AG08396 (cell line): ENCODE measurements at regions not wholly inside any gene's neighbourhood (a gene's known extent, or its start where the extent isn't known, plus 50 kb on each side); places are given as distances from the start of the nearest gene placed in this dataset.
"Not testable (repeated sequence)": the region's sequence is repeated elsewhere in the genome, so short reads cannot be mapped to it uniquely, and the experiment has no call there.

Experiments used
- DNase-seq: peaks from one replicate; pipeline ENCODE4 v3.0.0; 2012; ENCODE audit warnings: low spot score, mixed read lengths

GRCh38 chr9:82726424-82727276, 336.3 kb downstream of the RASEF start:
- no peak for DNase-seq

GRCh38 chr9:82729141-82729540, 333.8 kb downstream of the RASEF start:
- no peak for DNase-seq

GRCh38 chr9:82729991-82730589, 332.9 kb downstream of the RASEF start:
- no peak for DNase-seq

GRCh38 chr9:82732928-82733327, 330.0 kb downstream of the RASEF start:
- DNase-seq, result no peak

- no peak for DNase-seq
Measured at GRCh38 chr9:82736126-82736525, 326.8 kb downstream of the RASEF start.

- no peak for DNase-seq
Measured at GRCh38 chr9:82736701-82737100, 326.2 kb downstream of the RASEF start.

- DNase-seq, result no peak
Measured at GRCh38 chr9:82745919-82746318, 317.0 kb downstream of the RASEF start.

- DNase-seq, result no peak
Measured at GRCh38 chr9:82750411-82750913, 312.5 kb downstream of the RASEF start.

- DNase-seq, result no peak
Measured at GRCh38 chr9:82757924-82758323, 305.0 kb downstream of the RASEF start.

- DNase-seq, result no peak
Measured at GRCh38 chr9:82761027-82761426, 301.9 kb downstream of the RASEF start.

GRCh38 chr9:82761956-82762355, 301.0 kb downstream of the RASEF start:
- DNase-seq, result no peak

GRCh38 chr9:82763656-82764055, 299.3 kb downstream of the RASEF start:
- no peak for DNase-seq

GRCh38 chr9:82764061-82764668, 298.8 kb downstream of the RASEF start:
- DNase-seq, result no peak

GRCh38 chr9:82774707-82775231, 288.2 kb downstream of the RASEF start:
- DNase-seq, result not testable (repeated sequence)

- no peak for DNase-seq
Measured at GRCh38 chr9:82776508-82776907, 286.4 kb downstream of the RASEF start.

GRCh38 chr9:82777366-82777765, 285.6 kb downstream of the RASEF start:
- DNase-seq, result no peak

- not testable (repeated sequence) for DNase-seq
Measured at GRCh38 chr9:82778923-82779322, 284.0 kb downstream of the RASEF start.

- no peak for DNase-seq
Measured at GRCh38 chr9:82780017-82780416, 282.9 kb downstream of the RASEF start.

GRCh38 chr9:82781921-82782392, 281.0 kb downstream of the RASEF start:
- no peak for DNase-seq

GRCh38 chr9:82783045-82783444, 279.9 kb downstream of the RASEF start:
- no peak for DNase-seq

GRCh38 chr9:82784589-82784988, 278.4 kb downstream of the RASEF start:
- DNase-seq, result no peak

GRCh38 chr9:82789155-82789824, 273.7 kb downstream of the RASEF start:
- no peak for DNase-seq
